Neural progenitor cell (in vitro differentiated cells): ENCODE measurements at regions not wholly inside any gene's neighbourhood (a gene's known extent, or its start where the extent isn't known, plus 50 kb on each side); places are given as distances from the start of the nearest gene placed in this dataset.

Experiments
- DNase-seq: peaks from one replicate; pipeline ENCODE4 v3.0.0-alpha.2; 2016; ENCODE audit warnings: low spot score
- H2AFZ ChIP-seq: fragments of 200-600 bp; sonication (generic); replicated peaks from 2 replicates; pipeline ENCODE4 v1.6.1; 2016; ENCODE audit warnings: antibody characterized with exemption
- H3F3A ChIP-seq: fragments of 200-600 bp; sonication (generic); 2 replicates; pipeline ENCODE4 v1.6.1; 2016; ENCODE audit warnings: antibody characterized with exemption, low read depth
- H3K27ac ChIP-seq: fragments of 200-600 bp; sonication (generic); 2 replicates; pipeline ENCODE4 v1.5.1; 2016; ENCODE audit warnings: mild to moderate bottlenecking
- H3K27me3 ChIP-seq: fragments of 200-600 bp; sonication (generic); 2 replicates; pipeline ENCODE4 v1.6.1; 2016; ENCODE audit warnings: mild to moderate bottlenecking, moderate library complexity
- H3K36me3 ChIP-seq: fragments of 200-600 bp; sonication (generic); 2 replicates; pipeline ENCODE4 v1.5.1; 2016
- H3K4me1 ChIP-seq: fragments of 200-600 bp; sonication (generic); 2 replicates; pipeline ENCODE4 v1.6.1; 2016; ENCODE audit warnings: mixed run types
- H3K4me2 ChIP-seq: fragments of 200-600 bp; sonication (generic); 2 replicates; pipeline ENCODE4 v1.6.1; 2016
- H3K4me3 ChIP-seq: fragments of 200-600 bp; sonication (generic); 2 replicates; pipeline ENCODE4 v1.5.1; 2016
- H3K79me2 ChIP-seq: fragments of 200-600 bp; sonication (generic); 2 replicates; pipeline ENCODE4 v1.6.1; 2016; ENCODE audit warnings: low read depth
- H3K9ac ChIP-seq: fragments of 200-600 bp; sonication (generic); 2 replicates; pipeline ENCODE4 v1.6.1; 2016
- H3K9me3 ChIP-seq: fragments of 200-600 bp; sonication (generic); 2 replicates; pipeline ENCODE4 v1.5.1; 2016; ENCODE audit warnings: low read depth
- H4K20me1 ChIP-seq: fragments of 200-600 bp; sonication (generic); 2 replicates; pipeline ENCODE4 v1.6.1; 2016; ENCODE audit warnings: low read depth
- H3K27ac Mint-ChIP-seq: 3 replicates; pipeline ENCODE4 v1.8.0; 2021; ENCODE audit warnings: mixed read lengths
- H3K27me3 Mint-ChIP-seq: 2 replicates; pipeline ENCODE4 v1.8.0; 2022; ENCODE audit warnings: low read depth, mild to moderate bottlenecking, inconsistent platforms, moderate library complexity, mixed read lengths; ENCODE audit not compliant: insufficient read depth
- H3K36me3 Mint-ChIP-seq: 3 replicates; pipeline ENCODE4 v1.8.0; 2021; ENCODE audit warnings: mixed read lengths
- H3K4me1 Mint-ChIP-seq: 3 replicates; pipeline ENCODE4 v1.8.0; 2021; ENCODE audit warnings: mixed read lengths
- H3K4me3 Mint-ChIP-seq: 3 replicates; pipeline ENCODE4 v1.8.0; 2021; ENCODE audit warnings: mild to moderate bottlenecking, moderate library complexity, mixed read lengths
- H3K9me3 Mint-ChIP-seq: 3 replicates; pipeline ENCODE4 v1.8.0; 2020; ENCODE audit warnings: mixed read lengths
- EZH2 ChIP-seq: fragments of 200-600 bp; sonication (generic); IDR thresholded peaks from 2 replicates; pipeline ENCODE4 v1.6.1; 2017; ENCODE audit warnings: antibody characterized with exemption, mild to moderate bottlenecking, moderate library complexity
- EZH2phosphoT487 ChIP-seq: fragments of 200-600 bp; sonication (generic); IDR thresholded peaks from 2 replicates; pipeline ENCODE4 v1.6.1; 2017; ENCODE audit warnings: antibody characterized with exemption
- TF ChIP-seq, protein P1 (sequence below): fragments of 200-600 bp; sonication (generic); IDR thresholded peaks from 2 replicates; pipeline ENCODE4 v1.5.1; 2017; ENCODE audit warnings: antibody characterized with exemption, mild to moderate bottlenecking

- no peak for TF ChIP-seq EZH2
- TF ChIP-seq EZH2phosphoT487, result no peak
- TF ChIP-seq, protein P1, sequence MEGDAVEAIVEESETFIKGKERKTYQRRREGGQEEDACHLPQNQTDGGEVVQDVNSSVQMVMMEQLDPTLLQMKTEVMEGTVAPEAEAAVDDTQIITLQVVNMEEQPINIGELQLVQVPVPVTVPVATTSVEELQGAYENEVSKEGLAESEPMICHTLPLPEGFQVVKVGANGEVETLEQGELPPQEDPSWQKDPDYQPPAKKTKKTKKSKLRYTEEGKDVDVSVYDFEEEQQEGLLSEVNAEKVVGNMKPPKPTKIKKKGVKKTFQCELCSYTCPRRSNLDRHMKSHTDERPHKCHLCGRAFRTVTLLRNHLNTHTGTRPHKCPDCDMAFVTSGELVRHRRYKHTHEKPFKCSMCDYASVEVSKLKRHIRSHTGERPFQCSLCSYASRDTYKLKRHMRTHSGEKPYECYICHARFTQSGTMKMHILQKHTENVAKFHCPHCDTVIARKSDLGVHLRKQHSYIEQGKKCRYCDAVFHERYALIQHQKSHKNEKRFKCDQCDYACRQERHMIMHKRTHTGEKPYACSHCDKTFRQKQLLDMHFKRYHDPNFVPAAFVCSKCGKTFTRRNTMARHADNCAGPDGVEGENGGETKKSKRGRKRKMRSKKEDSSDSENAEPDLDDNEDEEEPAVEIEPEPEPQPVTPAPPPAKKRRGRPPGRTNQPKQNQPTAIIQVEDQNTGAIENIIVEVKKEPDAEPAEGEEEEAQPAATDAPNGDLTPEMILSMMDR, result no peak
- no peak overlapping the region for H3K27ac ChIP-seq
- no peak for DNase-seq
- no peaks in the 10 kb centered on the region for H3K9me3 ChIP-seq
- H3K36me3 ChIP-seq, result no peaks in the 10 kb centered on the region
- no peak overlapping the region for H3K9ac ChIP-seq
- no peaks in the 10 kb centered on the region for H4K20me1 ChIP-seq
- no peak overlapping the region for H3K27ac Mint-ChIP-seq
- no peaks in the 10 kb centered on the region for H3K36me3 Mint-ChIP-seq
- no peak overlapping the region for H3K4me3 Mint-ChIP-seq
- H3K4me1 Mint-ChIP-seq, result no peaks in the 10 kb centered on the region
- no peaks in the 10 kb centered on the region for H3K4me1 ChIP-seq
- no peaks in the 10 kb centered on the region for H3F3A ChIP-seq
- H3K27me3 Mint-ChIP-seq, result no peaks in the 10 kb centered on the region
- H3K27me3 ChIP-seq, result no peaks in the 10 kb centered on the region
- no peak overlapping the region for H3K4me2 ChIP-seq
- no peak overlapping the region for H2AFZ ChIP-seq
- H3K4me3 ChIP-seq, result no peak overlapping the region
- no peaks in the 10 kb centered on the region for H3K79me2 ChIP-seq
- peaks cover 3% of the 10 kb centered on the region for H3K9me3 Mint-ChIP-seq
Observed at GRCh38 chr3:84100861-84101260, 857.9 kb upstream of the CADM2 start.

DNA sequence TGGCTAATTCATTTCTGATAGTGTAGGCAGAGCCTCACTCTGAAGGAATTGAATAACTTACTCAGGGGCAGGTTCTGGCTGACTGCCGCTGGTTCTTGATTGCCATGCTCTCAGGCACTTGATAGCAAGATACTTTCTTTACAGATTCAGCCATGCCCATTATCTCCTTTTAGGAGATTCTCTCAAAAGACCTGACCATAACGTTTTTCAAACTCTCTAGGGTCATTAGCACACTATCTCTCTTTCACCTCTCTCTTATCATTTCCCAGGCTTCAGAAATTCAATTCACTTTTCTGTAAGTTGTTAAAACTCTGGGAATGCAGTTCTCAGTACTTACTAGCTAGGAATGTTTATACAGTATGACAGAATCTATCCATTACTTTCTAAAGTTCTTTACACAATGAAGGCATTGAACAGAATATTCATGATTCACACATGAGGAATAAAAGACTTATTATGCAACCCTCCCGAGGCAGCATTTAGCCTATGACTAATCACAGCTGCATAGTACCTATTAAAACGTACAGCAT, 850.3 kb upstream of the CADM2 start:
- Histone ChIP-seq H3K79me2 (no peaks in the 10 kb centered on the region), H3F3A (no peaks in the 10 kb centered on the region), H4K20me1 (no peaks in the 10 kb centered on the region), H3K27ac (no peak overlapping the region), H3K27me3 (no peaks in the 10 kb centered on the region), H2AFZ (no peak overlapping the region), H3K4me1 (no peaks in the 10 kb centered on the region), H3K36me3 (no peaks in the 10 kb centered on the region), H3K4me2 (no peak overlapping the region), H3K9ac (no peak overlapping the region), H3K9me3 (no peaks in the 10 kb centered on the region), H3K4me3 (no peak overlapping the region)
- Mint-ChIP-seq H3K27me3 (no peaks in the 10 kb centered on the region), H3K4me1 (peaks cover 4% of the 10 kb centered on the region), H3K9me3 (no peaks in the 10 kb centered on the region), H3K4me3 (no peak overlapping the region), H3K27ac (no peak overlapping the region), H3K36me3 (no peaks in the 10 kb centered on the region)
- DNase-seq, result peak; percentile 6
- TF ChIP-seq EZH2 (no peak), EZH2phosphoT487 (no peak)
- TF ChIP-seq, protein P1, result no peak

GRCh38 chr3:84109911-84110310, 848.9 kb upstream of the CADM2 start:
- Mint-ChIP-seq H3K27me3 (no peaks in the 10 kb centered on the region), H3K4me3 (no peak overlapping the region), H3K36me3 (no peaks in the 10 kb centered on the region), H3K4me1 (peaks cover 4% of the 10 kb centered on the region), H3K9me3 (no peaks in the 10 kb centered on the region), H3K27ac (no peak overlapping the region)
- Histone ChIP-seq H3K79me2 (no peaks in the 10 kb centered on the region), H3K4me1 (no peaks in the 10 kb centered on the region), H3K27me3 (no peaks in the 10 kb centered on the region), H3K36me3 (no peaks in the 10 kb centered on the region), H3K4me2 (no peak overlapping the region), H2AFZ (peak overlapping the region; percentile 50), H3K4me3 (no peak overlapping the region), H3K9me3 (no peaks in the 10 kb centered on the region), H4K20me1 (no peaks in the 10 kb centered on the region), H3F3A (no peaks in the 10 kb centered on the region), H3K27ac (no peak overlapping the region), H3K9ac (no peak overlapping the region)
- DNase-seq, result no peak
- TF ChIP-seq EZH2phosphoT487, result no peak

GRCh38 chr3:84110787-84111186, 848.0 kb upstream of the CADM2 start:
- Histone ChIP-seq H3K27me3 (no peaks in the 10 kb centered on the region), H3K9ac (no peak overlapping the region), H3K36me3 (no peaks in the 10 kb centered on the region), H3K4me3 (no peak overlapping the region), H3K27ac (no peak overlapping the region), H2AFZ (no peak overlapping the region), H3F3A (no peaks in the 10 kb centered on the region), H3K79me2 (no peaks in the 10 kb centered on the region), H3K4me1 (no peaks in the 10 kb centered on the region), H3K4me2 (no peak overlapping the region), H3K9me3 (no peaks in the 10 kb centered on the region), H4K20me1 (no peaks in the 10 kb centered on the region)
- Mint-ChIP-seq H3K4me1 (peaks cover 4% of the 10 kb centered on the region), H3K4me3 (no peak overlapping the region), H3K27ac (no peak overlapping the region), H3K27me3 (no peaks in the 10 kb centered on the region), H3K9me3 (peaks cover 3% of the 10 kb centered on the region), H3K36me3 (no peaks in the 10 kb centered on the region)
- no peak for DNase-seq
- TF ChIP-seq, protein P1, result no peak
- no peak for TF ChIP-seq EZH2
